ENCODE measurements at regions not wholly inside any gene's neighbourhood (a gene's known extent, or its start where the extent isn't known, plus 50 kb on each side); places are given as distances from the start of the nearest gene placed in this dataset.

- TF ChIP-seq, protein P1, sequence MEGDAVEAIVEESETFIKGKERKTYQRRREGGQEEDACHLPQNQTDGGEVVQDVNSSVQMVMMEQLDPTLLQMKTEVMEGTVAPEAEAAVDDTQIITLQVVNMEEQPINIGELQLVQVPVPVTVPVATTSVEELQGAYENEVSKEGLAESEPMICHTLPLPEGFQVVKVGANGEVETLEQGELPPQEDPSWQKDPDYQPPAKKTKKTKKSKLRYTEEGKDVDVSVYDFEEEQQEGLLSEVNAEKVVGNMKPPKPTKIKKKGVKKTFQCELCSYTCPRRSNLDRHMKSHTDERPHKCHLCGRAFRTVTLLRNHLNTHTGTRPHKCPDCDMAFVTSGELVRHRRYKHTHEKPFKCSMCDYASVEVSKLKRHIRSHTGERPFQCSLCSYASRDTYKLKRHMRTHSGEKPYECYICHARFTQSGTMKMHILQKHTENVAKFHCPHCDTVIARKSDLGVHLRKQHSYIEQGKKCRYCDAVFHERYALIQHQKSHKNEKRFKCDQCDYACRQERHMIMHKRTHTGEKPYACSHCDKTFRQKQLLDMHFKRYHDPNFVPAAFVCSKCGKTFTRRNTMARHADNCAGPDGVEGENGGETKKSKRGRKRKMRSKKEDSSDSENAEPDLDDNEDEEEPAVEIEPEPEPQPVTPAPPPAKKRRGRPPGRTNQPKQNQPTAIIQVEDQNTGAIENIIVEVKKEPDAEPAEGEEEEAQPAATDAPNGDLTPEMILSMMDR (IDR thresholded peaks at IDR 0.05; ENCODE audit: insufficient read depth, low read length, poor library complexity, severe bottlenecking) = no peak
- no peak for TF ChIP-seq EZH2phosphoT487 (conservative IDR thresholded peaks at IDR 0.05; ENCODE audit: low read length)
Observed at GRCh38 chr6:54013966-54014365, 97.3 kb upstream of the MLIP start.
